HG03432 (cell line): ENCODE measurements at regions not wholly inside any gene's neighbourhood (a gene's known extent, or its start where the extent isn't known, plus 50 kb on each side); places are given as distances from the start of the nearest gene placed in this dataset.
"Not testable (repeated sequence)": the region's sequence is repeated elsewhere in the genome, so short reads cannot be mapped to it uniquely, and the experiment has no call there.

ENCODE experiments used
- ATAC-seq: cut with Tn5 transposase; IDR thresholded peaks from one replicate; pipeline ENCODE4 v1.9.1; 2021; ENCODE audit warnings: mild to moderate bottlenecking, moderate library complexity; ENCODE audit not compliant: unreplicated experiment

GRCh38 chrX:63186137-63186536 is 165.0 kb downstream of the SPIN4 start:
- ATAC-seq = no peak

- ATAC-seq = not testable (repeated sequence)
These were observed 171.3 kb downstream of the SPIN4 start for GRCh38 chrX:63179852-63180251.

- not testable (repeated sequence) for ATAC-seq
These were observed 174.6 kb downstream of the SPIN4 start for GRCh38 chrX:63176578-63176977.

- not testable (repeated sequence) for ATAC-seq
These were observed 177.1 kb downstream of the SPIN4 start for GRCh38 chrX:63173841-63174718.

- ATAC-seq = peak; percentile 67
These were observed 181.7 kb downstream of the SPIN4 start for GRCh38 chrX:63169416-63169815.

GRCh38 chrX:63168949-63169348 is 182.2 kb downstream of the SPIN4 start:
- peak; percentile 54 for ATAC-seq

- not testable (repeated sequence) for ATAC-seq
These were observed 184.1 kb downstream of the SPIN4 start for GRCh38 chrX:63167002-63167401.

- ATAC-seq = not testable (repeated sequence)
These were observed 190.1 kb downstream of the SPIN4 start for GRCh38 chrX:63160994-63161393.

- not testable (repeated sequence) for ATAC-seq
These were observed 190.8 kb downstream of the SPIN4 start for GRCh38 chrX:63160340-63160739.

GRCh38 chrX:63145526-63145925 is 205.6 kb downstream of the SPIN4 start:
- not testable (repeated sequence) for ATAC-seq

- ATAC-seq = not testable (repeated sequence)
These were observed 208.5 kb downstream of the SPIN4 start for GRCh38 chrX:63142588-63142987.

GRCh38 chrX:63135859-63136258 is 215.3 kb downstream of the SPIN4 start:
- ATAC-seq = not testable (repeated sequence)

GRCh38 chrX:63128509-63128908 is 222.6 kb downstream of the SPIN4 start:
- peak; percentile 58 for ATAC-seq

- ATAC-seq = no peak
These were observed 235.9 kb downstream of the SPIN4 start for GRCh38 chrX:63115196-63115595.

- ATAC-seq = no peak
These were observed 249.1 kb downstream of the SPIN4 start for GRCh38 chrX:63101879-63102620.

GRCh38 chrX:63058204-63058603 is 292.9 kb downstream of the SPIN4 start:
- no peak for ATAC-seq

GRCh38 chrX:63050225-63050624 is 300.9 kb downstream of the SPIN4 start:
- ATAC-seq = no peak

GRCh38 chrX:63032811-63033210 is 318.3 kb downstream of the SPIN4 start:
- no peak for ATAC-seq

GRCh38 chrX:63013549-63013948 is 337.6 kb downstream of the SPIN4 start:
- ATAC-seq = no peak

- ATAC-seq = no peak
These were observed 338.6 kb downstream of the SPIN4 start for GRCh38 chrX:63012574-63012973.

- ATAC-seq = not testable (repeated sequence)
These were observed 350.9 kb downstream of the SPIN4 start for GRCh38 chrX:63000196-63000595.
